Activated B cell treated with CpG ODN at 0.5 μM for 24 hours (primary cell): ENCODE measurements at regions not wholly inside any gene's neighbourhood (a gene's known extent, or its start where the extent isn't known, plus 50 kb on each side); places are given as distances from the start of the nearest gene placed in this dataset.
"Not testable (repeated sequence)": the region's sequence is repeated elsewhere in the genome, so short reads cannot be mapped to it uniquely, and the experiment has no call there.

Experiments used
- ATAC-seq: fragments of 200-7000 bp; cut with Tn5 transposase; one replicate; pipeline ENCODE4 v1.10.0; 2021; ENCODE audit warnings: low read depth, mild to moderate bottlenecking, moderate library complexity
- CTCF ChIA-PET: fragments of 350-600 bp; sonication (Branson Sonifier 250); formaldehyde crosslinking; loops from one replicate; lab custom pipeline; 2021; ENCODE audit warnings: antibody characterized with exemption; lab: Charles Lee
- POLR2A ChIA-PET: fragments of 350-600 bp; sonication (Branson Sonifier 250); formaldehyde crosslinking; loops from one replicate; lab custom pipeline; 2021; ENCODE audit warnings: antibody characterized with exemption; lab: Charles Lee
- DNase-seq: peaks from one replicate; pipeline ENCODE4 v3.0.0; 2022
- H3K27ac Mint-ChIP-seq: one replicate; pipeline ENCODE4 v1.8.0; 2020; ENCODE audit warnings: mixed read lengths
- H3K27me3 Mint-ChIP-seq: one replicate; pipeline ENCODE4 v1.8.0; 2021; ENCODE audit warnings: mixed read lengths
- H3K36me3 Mint-ChIP-seq: one replicate; pipeline ENCODE4 v1.8.0; 2021; ENCODE audit warnings: low read depth, mixed read lengths
- H3K4me1 Mint-ChIP-seq: one replicate; pipeline ENCODE4 v1.8.0; 2021; ENCODE audit warnings: mixed read lengths
- H3K4me3 Mint-ChIP-seq: one replicate; pipeline ENCODE4 v1.8.0; 2020; ENCODE audit warnings: mild to moderate bottlenecking, mixed read lengths
- H3K9me3 Mint-ChIP-seq: one replicate; pipeline ENCODE4 v1.8.0; 2020; ENCODE audit warnings: mixed read lengths
- intact Hi-C: fragments of 100-400 bp; cut with micrococcal nuclease; formaldehyde crosslinking; loops from one replicate; pipeline ENCODE4 v1.15.1; 2024
- TF ChIP-seq, protein P1 (sequence below): fragments of 200-600 bp; IDR thresholded peaks from one replicate; pipeline ENCODE4 v1.8.0; 2022; ENCODE audit warnings: antibody characterized with exemption, mild to moderate bottlenecking

DNA sequence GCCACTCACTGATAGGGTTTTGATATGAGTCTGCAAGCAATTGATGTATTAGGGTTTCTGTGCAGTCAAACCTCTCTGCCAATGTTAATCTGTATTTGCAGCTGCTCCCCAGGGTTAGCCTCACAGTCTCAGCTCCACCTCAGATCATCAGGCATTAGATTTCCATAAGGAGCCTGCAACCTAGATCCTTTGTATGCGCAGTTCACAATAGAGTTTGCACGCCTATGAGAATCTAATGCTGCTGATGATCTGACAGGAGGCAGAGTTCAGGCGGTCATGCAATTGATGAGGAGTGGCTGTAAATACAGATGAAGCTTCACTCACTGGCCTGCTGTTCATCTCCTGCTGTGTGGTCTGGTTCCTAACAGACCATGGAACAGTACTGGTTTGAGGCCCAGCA is 280.6 kb downstream of the PAPSS1 start:
- no peaks in the 10 kb centered on the region for H3K4me1 Mint-ChIP-seq
- no peaks in the 10 kb centered on the region for H3K9me3 Mint-ChIP-seq
- ChIA-PET POLR2A (no interaction called here), CTCF (no interaction called here)
- no peak overlapping the region for H3K4me3 Mint-ChIP-seq
- intact Hi-C loops: no loop called here
- ATAC-seq (no peak), DNase-seq (no peak)
- no peak overlapping the region for H3K27ac Mint-ChIP-seq
- no peaks in the 10 kb centered on the region for H3K36me3 Mint-ChIP-seq
- TF ChIP-seq, protein P1, sequence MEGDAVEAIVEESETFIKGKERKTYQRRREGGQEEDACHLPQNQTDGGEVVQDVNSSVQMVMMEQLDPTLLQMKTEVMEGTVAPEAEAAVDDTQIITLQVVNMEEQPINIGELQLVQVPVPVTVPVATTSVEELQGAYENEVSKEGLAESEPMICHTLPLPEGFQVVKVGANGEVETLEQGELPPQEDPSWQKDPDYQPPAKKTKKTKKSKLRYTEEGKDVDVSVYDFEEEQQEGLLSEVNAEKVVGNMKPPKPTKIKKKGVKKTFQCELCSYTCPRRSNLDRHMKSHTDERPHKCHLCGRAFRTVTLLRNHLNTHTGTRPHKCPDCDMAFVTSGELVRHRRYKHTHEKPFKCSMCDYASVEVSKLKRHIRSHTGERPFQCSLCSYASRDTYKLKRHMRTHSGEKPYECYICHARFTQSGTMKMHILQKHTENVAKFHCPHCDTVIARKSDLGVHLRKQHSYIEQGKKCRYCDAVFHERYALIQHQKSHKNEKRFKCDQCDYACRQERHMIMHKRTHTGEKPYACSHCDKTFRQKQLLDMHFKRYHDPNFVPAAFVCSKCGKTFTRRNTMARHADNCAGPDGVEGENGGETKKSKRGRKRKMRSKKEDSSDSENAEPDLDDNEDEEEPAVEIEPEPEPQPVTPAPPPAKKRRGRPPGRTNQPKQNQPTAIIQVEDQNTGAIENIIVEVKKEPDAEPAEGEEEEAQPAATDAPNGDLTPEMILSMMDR: no peak
- no peaks in the 10 kb centered on the region for H3K27me3 Mint-ChIP-seq

DNA sequence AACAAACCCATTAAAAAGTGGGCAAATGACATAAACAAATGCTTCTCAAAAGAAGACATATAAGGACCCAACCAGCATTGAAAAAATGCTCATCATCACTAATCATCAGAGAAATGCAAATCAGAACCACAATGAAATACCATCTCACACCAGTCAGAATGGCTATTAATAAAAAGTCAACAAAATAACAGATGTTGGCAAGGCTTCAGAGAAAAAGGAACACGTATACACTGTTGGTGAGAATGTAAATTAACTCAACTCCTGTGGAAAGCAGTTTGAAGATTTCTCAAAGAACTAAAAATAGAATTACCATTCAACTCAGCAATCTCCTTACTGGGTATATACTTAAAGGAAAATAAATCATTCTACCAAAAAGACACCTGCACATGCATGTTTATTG is 283.6 kb downstream of the PAPSS1 start:
- H3K4me1 Mint-ChIP-seq, H3K27me3 Mint-ChIP-seq, ATAC-seq, H3K27ac Mint-ChIP-seq, POLR2A ChIA-PET, H3K36me3 Mint-ChIP-seq, intact Hi-C loops, CTCF ChIA-PET, H3K4me3 Mint-ChIP-seq, H3K9me3 Mint-ChIP-seq, DNase-seq: not testable (repeated sequence)

DNA sequence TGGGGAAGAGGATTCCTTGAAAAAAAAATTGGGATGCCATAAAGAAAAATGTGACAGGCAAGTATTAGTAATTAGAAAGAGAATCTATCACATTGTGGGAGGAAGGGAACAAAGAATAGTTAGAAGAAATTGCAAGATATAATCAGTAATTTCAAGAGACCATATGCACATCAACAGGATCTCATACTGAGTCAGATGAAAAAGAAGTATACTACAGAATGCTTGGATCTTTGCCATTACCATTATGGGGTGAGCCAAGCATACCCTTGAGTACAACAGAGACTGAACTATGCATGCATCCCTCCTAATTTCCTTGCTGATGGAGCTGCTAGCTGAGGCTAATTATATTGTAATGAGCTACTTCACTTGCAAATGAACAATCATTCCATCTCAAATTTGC is 287.6 kb downstream of the PAPSS1 start:
- DNase-seq (no peak), ATAC-seq (no peak)
- ChIA-PET CTCF (no interaction called here), POLR2A (no interaction called here)
- Mint-ChIP-seq H3K4me3 (no peak overlapping the region), H3K4me1 (no peaks in the 10 kb centered on the region), H3K36me3 (no peaks in the 10 kb centered on the region), H3K27ac (no peak overlapping the region), H3K27me3 (no peaks in the 10 kb centered on the region), H3K9me3 (no peaks in the 10 kb centered on the region)
- TF ChIP-seq, protein P1: no peak
- intact Hi-C loops: no loop called here

DNA sequence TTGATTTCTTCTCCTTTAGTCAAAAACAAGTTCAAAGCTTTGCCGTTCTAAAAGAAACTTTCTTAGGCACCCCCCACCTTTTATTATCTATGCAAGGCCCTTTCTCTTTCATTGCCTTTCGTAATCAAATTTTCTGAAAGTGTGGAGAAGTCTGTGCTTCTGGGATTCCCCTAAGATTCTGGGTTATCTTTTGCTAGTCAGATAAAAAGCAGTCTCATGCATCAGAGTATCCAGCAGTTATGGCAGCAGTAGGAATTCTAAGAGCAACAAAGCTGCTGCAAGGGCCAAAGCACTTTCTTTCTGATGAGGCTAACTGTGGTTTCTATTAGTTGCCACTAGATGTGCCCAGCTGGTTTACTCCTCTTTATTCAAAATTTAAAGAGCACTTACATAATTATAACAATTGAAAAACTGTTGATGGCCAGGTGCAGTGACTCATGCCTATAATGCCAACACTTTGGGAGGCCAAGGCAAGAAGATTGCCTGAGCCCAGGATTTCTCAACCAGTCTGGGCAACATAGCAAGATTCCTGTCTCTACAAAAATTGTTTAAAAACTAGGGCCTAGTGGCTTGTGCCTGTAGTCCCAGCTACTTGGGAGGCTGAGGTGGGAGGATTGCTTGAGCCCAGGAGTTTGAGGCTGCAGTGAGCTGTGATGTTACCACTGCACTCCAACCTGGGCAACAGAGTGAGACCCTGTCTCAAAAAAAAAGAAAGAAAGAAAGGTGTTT is 296.2 kb downstream of the PAPSS1 start:
- H3K4me1 Mint-ChIP-seq: no peaks in the 10 kb centered on the region
- CTCF ChIA-PET: no interaction called here
- TF ChIP-seq, protein P1: no peak
- H3K27me3 Mint-ChIP-seq: no peaks in the 10 kb centered on the region
- no peaks in the 10 kb centered on the region for H3K9me3 Mint-ChIP-seq
- H3K27ac Mint-ChIP-seq: no peak overlapping the region
- H3K36me3 Mint-ChIP-seq: no peaks in the 10 kb centered on the region
- intact Hi-C loops: no loop called here
- ATAC-seq: no peak
- no peak for DNase-seq
- no peak overlapping the region for H3K4me3 Mint-ChIP-seq
- POLR2A ChIA-PET: no interaction called here

DNA sequence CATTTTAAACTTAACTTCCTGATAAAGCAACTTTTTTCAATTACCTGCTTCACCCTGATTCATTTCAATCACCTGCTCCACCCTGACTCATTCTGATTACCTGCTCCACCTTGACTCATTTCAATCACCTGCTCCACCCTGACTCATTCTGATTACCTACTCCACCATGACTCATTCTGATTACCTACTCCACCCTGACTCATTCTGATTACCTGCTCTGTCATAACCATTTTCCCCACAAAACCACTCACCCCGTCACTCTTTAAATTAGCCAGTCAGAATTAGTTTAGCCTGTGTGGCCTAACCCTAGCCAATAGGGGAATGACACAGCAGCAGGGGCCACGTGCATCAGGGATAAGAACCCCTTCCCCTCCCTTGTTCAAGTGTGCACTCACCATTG is 300.5 kb downstream of the PAPSS1 start:
- H3K36me3 Mint-ChIP-seq, POLR2A ChIA-PET, H3K9me3 Mint-ChIP-seq, H3K4me3 Mint-ChIP-seq, H3K27me3 Mint-ChIP-seq, ATAC-seq, CTCF ChIA-PET, H3K4me1 Mint-ChIP-seq, intact Hi-C loops, DNase-seq, H3K27ac Mint-ChIP-seq: not testable (repeated sequence)

DNA sequence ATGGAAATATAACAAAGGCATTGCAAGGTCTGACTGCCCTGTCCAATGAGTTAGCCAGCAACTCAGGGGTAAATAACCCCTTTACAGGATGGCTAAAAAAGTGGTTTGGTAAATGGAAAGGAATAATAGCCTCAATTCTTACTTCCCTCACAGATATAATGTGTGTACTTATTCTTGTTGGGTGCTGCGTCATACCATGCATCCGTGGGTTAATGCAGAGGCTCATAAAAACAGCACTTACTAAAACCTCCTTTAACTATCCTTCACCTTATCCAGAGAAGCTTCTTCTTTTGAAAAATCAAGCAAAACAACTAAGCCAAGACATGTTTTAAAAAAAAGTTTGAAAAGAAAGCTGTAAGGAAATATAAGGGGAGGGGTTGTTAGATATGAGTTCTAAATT is 301.0 kb downstream of the PAPSS1 start:
- ATAC-seq (no peak), DNase-seq (no peak)
- H3K27ac Mint-ChIP-seq: no peak overlapping the region
- H3K4me1 Mint-ChIP-seq: no peaks in the 10 kb centered on the region
- TF ChIP-seq, protein P1: no peak
- H3K9me3 Mint-ChIP-seq: no peaks in the 10 kb centered on the region
- no peaks in the 10 kb centered on the region for H3K27me3 Mint-ChIP-seq
- ChIA-PET POLR2A (no interaction called here), CTCF (no interaction called here)
- H3K4me3 Mint-ChIP-seq: no peak overlapping the region
- intact Hi-C loops: no loop called here
- H3K36me3 Mint-ChIP-seq: no peaks in the 10 kb centered on the region

DNA sequence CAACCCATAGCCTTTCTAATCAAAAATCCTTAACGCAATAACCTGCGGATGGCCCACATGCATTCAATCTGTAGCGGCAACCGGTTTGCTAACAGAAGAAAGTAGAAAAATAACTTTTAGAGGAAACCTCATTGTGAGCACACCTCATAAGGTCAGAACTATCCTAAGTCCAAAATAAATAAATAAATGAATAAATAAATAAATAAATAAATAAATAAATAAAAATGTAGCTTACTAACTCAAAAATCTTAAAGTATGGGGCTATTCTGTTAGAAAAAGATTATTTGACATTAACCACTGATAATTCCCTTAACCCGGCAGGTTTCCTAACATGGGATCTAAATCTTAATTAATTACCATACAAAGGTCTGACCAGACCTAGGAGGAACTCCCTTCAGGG is 304.5 kb downstream of the PAPSS1 start:
- CTCF ChIA-PET, H3K27ac Mint-ChIP-seq, DNase-seq, H3K4me1 Mint-ChIP-seq, H3K36me3 Mint-ChIP-seq, intact Hi-C loops, H3K4me3 Mint-ChIP-seq, ATAC-seq, POLR2A ChIA-PET, H3K9me3 Mint-ChIP-seq, H3K27me3 Mint-ChIP-seq: not testable (repeated sequence)

DNA sequence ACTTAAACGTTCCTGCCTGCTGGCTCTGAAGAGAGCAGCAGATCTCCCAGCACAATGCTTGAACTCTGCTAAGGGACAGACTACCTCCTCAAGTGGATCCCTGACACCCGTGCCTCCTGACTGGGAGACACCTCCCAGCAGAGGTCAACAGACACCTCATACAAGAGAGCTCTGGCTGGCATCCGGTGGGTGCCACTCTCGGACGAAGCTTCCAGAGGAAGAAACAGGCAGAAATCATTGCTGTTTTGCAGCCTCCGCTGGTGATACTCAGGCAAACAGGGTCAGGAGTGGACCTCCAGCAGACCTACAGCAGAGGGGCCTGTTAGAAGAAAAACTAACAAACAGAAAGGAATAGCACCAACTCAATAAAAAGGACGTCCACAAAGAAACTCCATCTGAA is 310.2 kb downstream of the PAPSS1 start:
- H3K27me3 Mint-ChIP-seq, H3K9me3 Mint-ChIP-seq, POLR2A ChIA-PET, H3K36me3 Mint-ChIP-seq, DNase-seq, H3K4me3 Mint-ChIP-seq, intact Hi-C loops, ATAC-seq, CTCF ChIA-PET, H3K4me1 Mint-ChIP-seq, H3K27ac Mint-ChIP-seq: not testable (repeated sequence)
